GM19395 (cell line): ENCODE measurements at regions not wholly inside any gene's neighbourhood (a gene's known extent, or its start where the extent isn't known, plus 50 kb on each side); places are given as distances from the start of the nearest gene placed in this dataset.
"Not testable (repeated sequence)": the region's sequence is repeated elsewhere in the genome, so short reads cannot be mapped to it uniquely, and the experiment has no call there.

ENCODE experiments used
- ATAC-seq: cut with Tn5 transposase; IDR thresholded peaks from one replicate; pipeline ENCODE4 v1.9.1; 2021; ENCODE audit warnings: mild to moderate bottlenecking, moderate library complexity; ENCODE audit not compliant: unreplicated experiment

GRCh38 chr9:96067004-96067403 is 191.5 kb downstream of the ERCC6L2 start:
- ATAC-seq, result no peak

- no peak for ATAC-seq
These were observed 190.2 kb downstream of the ERCC6L2 start for GRCh38 chr9:96065482-96066251.

GRCh38 chr9:96064826-96065481 is 189.5 kb downstream of the ERCC6L2 start:
- ATAC-seq, result no peak

- no peak for ATAC-seq
These were observed 187.4 kb downstream of the ERCC6L2 start for GRCh38 chr9:96062854-96063253.

GRCh38 chr9:96062031-96062430 is 186.5 kb downstream of the ERCC6L2 start:
- no peak for ATAC-seq

GRCh38 chr9:96061293-96061987 is 185.9 kb downstream of the ERCC6L2 start:
- no peak for ATAC-seq

- no peak for ATAC-seq
These were observed 182.7 kb downstream of the ERCC6L2 start for GRCh38 chr9:96058218-96058617.

- no peak for ATAC-seq
These were observed 181.7 kb downstream of the ERCC6L2 start for GRCh38 chr9:96057155-96057554.

- no peak for ATAC-seq
These were observed 180.7 kb downstream of the ERCC6L2 start for GRCh38 chr9:96056226-96056625.

- not testable (repeated sequence) for ATAC-seq
These were observed 178.8 kb downstream of the ERCC6L2 start for GRCh38 chr9:96054248-96054647.

- ATAC-seq, result no peak
These were observed 177.2 kb downstream of the ERCC6L2 start for GRCh38 chr9:96052686-96053085.

GRCh38 chr9:96051423-96051822 is 175.9 kb downstream of the ERCC6L2 start:
- ATAC-seq, result no peak

- ATAC-seq, result no peak
These were observed 175.3 kb downstream of the ERCC6L2 start for GRCh38 chr9:96050861-96051155.

GRCh38 chr9:96050048-96050860 is 174.8 kb downstream of the ERCC6L2 start:
- ATAC-seq, result no peak

GRCh38 chr9:96048956-96049831 is 173.7 kb downstream of the ERCC6L2 start:
- ATAC-seq, result no peak

GRCh38 chr9:96048104-96048955 is 172.8 kb downstream of the ERCC6L2 start:
- no peak for ATAC-seq

GRCh38 chr9:96047741-96048103 is 172.2 kb downstream of the ERCC6L2 start:
- no peak for ATAC-seq

GRCh38 chr9:96047116-96047639 is 171.7 kb downstream of the ERCC6L2 start:
- ATAC-seq, result no peak

- ATAC-seq, result no peak
These were observed 170.3 kb downstream of the ERCC6L2 start for GRCh38 chr9:96045811-96046210.
